GM12892 (cell line): ENCODE measurements at regions not wholly inside any gene's neighbourhood (a gene's known extent, or its start where the extent isn't known, plus 50 kb on each side); places are given as distances from the start of the nearest gene placed in this dataset.
"Not testable (repeated sequence)": the region's sequence is repeated elsewhere in the genome, so short reads cannot be mapped to it uniquely, and the experiment has no call there.

ENCODE experiments used
- DNase-seq: peaks from one replicate; pipeline ENCODE4 v3.0.0; 2011; ENCODE audit not compliant: insufficient read length
- FAIRE-seq: peaks from 2 replicates; lab custom pipeline; 2011; peaks lifted over from hg19 to GRCh38; lab: Jason Lieb, UNC
- POLR2A ChIP-seq: IDR thresholded peaks from 2 replicates; pipeline ENCODE4 v1.6.1; 2011; ENCODE audit warnings: low read depth, low read length, control low read depth
- POLR2AphosphoS5 ChIP-seq: IDR thresholded peaks from 2 replicates; pipeline ENCODE4 v1.6.1; 2011; ENCODE audit warnings: low read depth, low read length, control low read depth
- TAF1 ChIP-seq: IDR thresholded peaks from 2 replicates; pipeline ENCODE4 v1.6.1; 2011; ENCODE audit warnings: low read depth, mild to moderate bottlenecking, control low read depth, low read length, borderline replicate concordance

GRCh38 chr4:86413426-86413825 is 53.6 kb upstream of the MAPK10 start:
- not testable (repeated sequence) for FAIRE-seq, DNase-seq

DNA sequence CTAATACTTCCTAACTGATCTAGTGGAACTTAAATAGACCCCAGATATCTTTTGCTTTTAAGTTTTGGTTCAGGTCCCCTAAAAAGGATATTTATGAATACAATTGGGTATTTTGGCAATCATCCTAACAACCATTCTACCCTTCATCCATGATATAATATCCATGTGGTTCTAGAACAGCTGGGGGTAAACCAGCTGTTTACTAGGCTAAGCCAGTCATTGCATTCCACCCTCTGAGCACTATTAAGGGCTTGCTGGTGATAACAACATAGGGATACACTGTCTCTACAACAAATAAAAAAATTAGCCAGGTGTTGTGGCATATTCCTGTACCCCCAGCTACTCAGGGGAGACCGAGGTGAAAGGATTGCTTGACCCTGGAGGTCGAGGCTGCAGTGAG is 54.8 kb upstream of the MAPK10 start:
- TF ChIP-seq POLR2A: no peak
- TF ChIP-seq POLR2AphosphoS5: no peak
- TF ChIP-seq TAF1: no peak
- DNase-seq (no peak), FAIRE-seq (no peak)

DNA sequence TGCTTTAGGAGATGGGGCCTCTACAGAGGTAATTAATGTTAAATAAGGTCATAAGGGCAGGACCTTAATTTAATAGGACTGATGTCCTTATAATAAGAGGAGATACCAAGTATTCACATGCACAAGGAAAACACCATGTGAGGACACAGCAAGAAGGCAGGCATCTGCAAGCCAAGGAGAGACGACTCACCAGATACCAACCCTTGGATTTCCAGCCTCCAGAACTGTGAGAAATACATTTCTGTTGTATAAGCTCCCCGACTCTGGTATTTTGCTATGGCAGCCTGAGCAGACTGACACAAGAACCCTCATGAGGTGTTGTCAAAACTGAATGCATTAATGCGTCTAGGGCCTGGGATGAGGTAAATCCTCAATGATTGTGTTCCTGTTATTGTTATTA is 56.2 kb upstream of the MAPK10 start:
- TF ChIP-seq TAF1: no peak
- no peak for TF ChIP-seq POLR2AphosphoS5
- no peak for TF ChIP-seq POLR2A
- DNase-seq (no peak), FAIRE-seq (no peak)

DNA sequence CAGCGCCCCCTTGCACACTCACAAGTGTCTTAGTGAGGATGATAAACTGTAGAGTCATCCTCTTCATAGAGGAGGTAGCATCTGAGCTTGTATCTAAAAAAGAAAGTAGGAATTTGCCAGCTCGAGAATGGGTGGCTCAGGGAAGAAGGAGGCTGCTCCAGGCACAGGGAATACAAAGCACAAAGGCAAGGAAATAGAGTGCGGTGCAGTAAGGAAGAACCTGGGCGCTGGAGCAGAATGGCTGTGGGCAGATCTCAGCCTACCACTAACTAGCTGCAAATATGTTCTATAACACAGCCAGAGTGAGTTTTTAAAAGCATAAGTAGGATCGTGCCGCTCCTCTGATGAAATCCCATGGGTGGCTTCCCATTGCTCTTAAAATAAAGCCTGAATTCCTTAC is 61.6 kb upstream of the MAPK10 start:
- FAIRE-seq (no peak), DNase-seq (no peak)
- TF ChIP-seq POLR2A (no peak), TAF1 (no peak), POLR2AphosphoS5 (no peak)

DNA sequence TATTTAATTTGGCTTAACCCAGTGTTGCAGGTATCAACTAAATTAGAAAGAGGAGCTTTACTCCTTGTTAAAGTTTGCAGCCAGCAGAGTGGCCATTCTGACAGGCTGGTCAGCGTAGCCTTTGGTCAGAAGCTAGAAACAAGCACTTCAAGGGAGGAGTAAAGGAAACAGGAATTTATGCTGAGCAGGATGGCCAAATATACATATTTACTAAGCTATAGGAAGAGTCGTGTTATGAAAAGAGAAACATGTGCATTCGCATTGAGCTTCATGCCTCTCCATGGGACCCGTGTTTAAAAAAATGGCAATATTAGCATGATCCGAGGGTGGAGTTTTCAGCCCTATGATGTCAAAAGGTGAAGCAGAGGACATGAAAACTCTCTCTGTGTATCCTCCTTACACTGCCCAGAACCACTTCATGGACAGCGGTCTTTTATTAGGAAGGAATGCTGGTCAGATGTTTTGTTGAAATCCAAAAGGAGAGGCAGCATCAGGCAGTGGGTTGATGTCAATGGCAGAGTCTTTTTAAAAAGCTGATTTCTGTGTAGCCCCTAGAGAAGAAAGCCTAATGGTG is 71.8 kb upstream of the MAPK10 start:
- FAIRE-seq (no peak), DNase-seq (no peak)
- TF ChIP-seq POLR2A: no peak
- no peak for TF ChIP-seq POLR2AphosphoS5
- TF ChIP-seq TAF1: no peak

GRCh38 chr4:86432559-86433134 is 72.8 kb upstream of the MAPK10 start:
- TF ChIP-seq POLR2AphosphoS5: no peak
- TF ChIP-seq TAF1: no peak
- no peak for TF ChIP-seq POLR2A
- no peak for DNase-seq
- FAIRE-seq: no peak

- TF ChIP-seq TAF1 (no peak), POLR2AphosphoS5 (no peak), POLR2A (no peak)
- FAIRE-seq: no peak
- DNase-seq: no peak
Measured at GRCh38 chr4:86439293-86439692, 79.4 kb upstream of the MAPK10 start.

DNA sequence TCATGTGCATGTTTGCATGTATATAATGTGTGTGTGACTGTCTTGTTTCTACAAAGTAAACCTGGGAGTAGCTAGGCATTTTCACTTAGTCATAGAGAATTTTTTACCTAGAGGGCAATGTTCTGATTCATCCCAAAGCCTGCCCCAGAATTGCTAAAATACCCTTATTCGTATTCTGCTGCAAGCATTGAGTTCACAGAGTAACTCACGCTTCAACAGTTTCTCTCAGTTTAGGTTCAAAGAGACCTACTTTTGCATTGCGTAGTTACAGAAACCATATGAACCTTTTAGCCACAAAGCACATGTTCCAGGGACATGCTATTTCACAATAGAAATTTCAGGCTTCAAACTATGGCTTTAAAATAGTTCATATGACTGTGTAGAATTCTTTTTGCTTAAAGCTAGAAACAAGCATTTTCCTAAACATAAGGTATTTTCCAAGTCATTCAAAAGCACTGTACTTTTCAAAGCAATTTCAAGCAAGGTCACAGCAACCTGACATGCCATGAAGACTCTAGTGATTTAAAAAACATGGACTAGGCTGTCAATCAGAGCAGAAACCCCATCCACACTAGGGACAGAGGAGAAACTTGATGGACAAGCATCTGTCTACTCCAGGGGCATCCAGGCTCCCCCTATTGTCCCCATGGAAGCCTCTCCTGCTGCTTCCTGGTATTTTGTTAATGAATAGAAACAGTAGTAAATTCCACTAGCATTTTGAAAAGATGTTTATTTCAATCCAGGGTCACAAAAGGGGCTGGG is 81.5 kb upstream of the MAPK10 start:
- FAIRE-seq (no peak), DNase-seq (no peak)
- no peak for TF ChIP-seq POLR2AphosphoS5
- no peak for TF ChIP-seq POLR2A
- no peak for TF ChIP-seq TAF1

- TF ChIP-seq TAF1 (no peak), POLR2AphosphoS5 (no peak), POLR2A (no peak)
- FAIRE-seq (no peak), DNase-seq (no peak)
Measured at GRCh38 chr4:86442881-86443280, 83.0 kb upstream of the MAPK10 start.

DNA sequence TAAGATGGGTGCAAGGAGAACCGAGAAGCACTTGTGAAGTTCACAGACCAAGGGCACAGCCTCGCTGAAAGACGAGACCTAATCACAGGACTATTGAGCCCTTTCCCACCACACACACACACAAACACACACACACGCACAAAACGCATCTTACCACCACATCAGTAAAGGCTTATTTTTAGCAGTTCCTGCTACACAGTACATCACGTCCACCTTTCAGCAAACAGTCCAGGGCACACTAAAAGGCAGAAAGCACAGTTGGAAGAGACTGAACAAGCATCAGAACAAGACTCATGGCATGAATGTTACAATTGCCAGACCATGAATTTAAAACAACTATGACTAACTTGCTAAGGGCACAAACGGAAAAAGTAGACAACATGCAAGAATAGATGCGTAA is 83.6 kb upstream of the MAPK10 start:
- TF ChIP-seq TAF1 (no peak), POLR2AphosphoS5 (no peak), POLR2A (no peak)
- FAIRE-seq (no peak), DNase-seq (no peak)

GRCh38 chr4:86446996-86447395 is 87.1 kb upstream of the MAPK10 start:
- DNase-seq (no peak), FAIRE-seq (no peak)
- no peak for TF ChIP-seq POLR2A
- TF ChIP-seq POLR2AphosphoS5: no peak
- TF ChIP-seq TAF1: no peak

DNA sequence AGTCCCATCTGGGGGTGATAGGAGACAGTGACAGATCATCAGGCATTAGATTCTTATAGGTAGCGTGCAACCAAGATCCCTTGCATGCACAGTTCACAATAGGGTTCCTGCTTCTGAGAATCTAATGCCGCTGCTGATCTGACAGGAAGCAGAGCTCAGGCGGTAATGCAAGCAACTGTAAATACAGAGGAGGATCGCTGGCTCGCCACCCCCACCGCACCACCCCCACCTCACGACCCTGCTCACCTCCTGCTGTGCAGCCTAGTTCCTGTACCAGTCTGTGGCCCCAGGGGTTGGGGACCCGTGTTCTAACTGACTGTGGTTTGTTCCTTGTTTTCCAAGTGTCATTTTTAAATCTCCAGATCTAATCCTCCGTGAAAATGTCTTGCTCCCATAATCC is 89.0 kb upstream of the MAPK10 start:
- FAIRE-seq: no peak
- TF ChIP-seq TAF1 (no peak), POLR2A (no peak), POLR2AphosphoS5 (no peak)
- no peak for DNase-seq
